ENCODE measurements at regions not wholly inside any gene's neighbourhood (a gene's known extent, or its start where the extent isn't known, plus 50 kb on each side); places are given as distances from the start of the nearest gene placed in this dataset.
"Not testable (repeated sequence)": the region's sequence is repeated elsewhere in the genome, so short reads cannot be mapped to it uniquely, and the experiment has no call there.

DNA sequence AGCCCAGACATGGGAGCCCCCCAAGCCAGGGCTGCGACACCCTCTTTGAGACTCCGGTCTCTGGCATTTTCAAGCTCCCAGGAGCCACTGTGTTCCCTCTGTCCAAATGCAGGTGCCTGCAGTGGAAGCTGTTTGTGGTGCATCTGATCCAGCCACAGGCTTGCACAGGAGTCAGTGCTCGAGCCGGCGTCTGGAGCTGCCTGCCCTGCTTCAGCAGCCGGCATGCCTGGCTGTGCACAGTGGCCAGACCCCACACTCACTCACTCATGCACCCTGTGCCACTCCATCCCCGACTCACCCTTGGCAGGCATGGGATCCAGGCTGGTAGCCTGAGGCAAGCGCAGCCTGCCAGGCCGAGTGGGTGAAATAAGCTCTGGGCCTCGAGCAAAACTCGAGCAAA, 555.0 kb upstream of the CCDC54 start:
- DNase-seq (ENCODE audit: low read depth) = no peak

DNA sequence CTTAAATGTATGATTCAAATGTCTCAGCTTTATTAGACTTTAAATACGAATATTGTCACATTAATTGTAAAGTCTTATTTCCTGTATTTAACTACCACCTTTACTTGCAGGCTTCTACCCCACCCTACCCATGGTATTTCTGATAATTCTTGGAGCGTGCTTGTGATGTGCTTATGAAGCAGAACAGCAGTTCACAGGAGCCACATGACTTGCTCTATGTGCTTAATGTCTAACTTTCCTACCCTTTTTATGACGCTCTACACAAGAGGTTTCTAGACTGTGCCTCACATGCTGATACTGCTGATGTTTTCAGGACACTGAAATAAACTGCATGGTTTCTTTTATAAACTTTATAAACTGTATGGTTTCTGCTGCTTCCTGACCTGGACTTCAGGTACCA, 553.5 kb upstream of the CCDC54 start:
- no peak for DNase-seq (ENCODE audit: low read depth)

DNA sequence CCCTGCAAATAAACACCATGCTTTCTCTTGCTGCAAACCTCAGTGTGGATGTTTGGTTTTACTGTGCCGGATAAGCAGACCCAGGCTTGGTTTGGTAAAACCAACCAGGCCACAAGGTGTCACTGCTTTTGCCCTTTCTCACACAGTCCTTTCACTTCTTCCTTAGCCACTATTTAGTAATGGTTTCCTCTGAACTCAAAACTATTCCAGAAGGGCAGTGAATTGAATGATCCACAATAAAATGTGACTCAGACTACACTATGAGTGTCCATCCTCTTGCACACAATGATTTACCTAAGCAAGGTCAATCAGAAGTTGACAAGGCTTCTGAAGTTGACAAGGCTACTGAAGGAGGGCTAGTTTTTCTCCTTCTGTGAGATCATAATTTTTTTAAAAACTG, 552.4 kb upstream of the CCDC54 start:
- DNase-seq (ENCODE audit: low read depth) = no peak

DNA sequence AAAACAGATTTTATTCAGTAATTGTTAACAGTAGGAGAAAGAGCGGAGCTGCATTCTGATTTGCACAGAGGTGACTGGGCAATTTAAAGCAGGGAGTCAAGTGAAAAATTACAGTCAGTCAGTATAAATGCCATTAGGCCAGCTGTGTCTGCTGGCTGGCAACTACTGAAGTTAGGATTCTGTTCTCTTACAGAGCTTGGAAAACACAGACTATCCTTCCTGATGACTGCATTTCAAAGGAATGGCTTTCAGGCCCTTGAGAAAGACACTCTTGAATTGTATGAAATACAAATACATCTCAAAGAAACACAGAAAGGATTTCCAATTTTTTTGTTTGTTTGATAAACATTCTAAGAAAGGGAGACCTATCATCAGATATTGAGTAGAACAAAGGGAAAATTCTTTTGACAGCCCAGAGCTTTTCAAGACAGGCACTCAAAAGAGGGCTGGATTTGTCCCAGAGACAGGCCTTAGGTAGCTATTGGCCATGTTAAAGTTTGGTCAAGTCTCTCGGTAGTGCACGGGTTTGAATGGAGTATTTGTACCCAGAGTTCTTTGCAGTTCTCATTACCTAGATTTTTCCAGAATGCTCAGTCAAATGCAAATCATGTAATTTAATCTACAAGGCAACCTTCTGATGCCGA, 551.2 kb upstream of the CCDC54 start:
- DNase-seq (ENCODE audit: low read depth) = no peak

DNA sequence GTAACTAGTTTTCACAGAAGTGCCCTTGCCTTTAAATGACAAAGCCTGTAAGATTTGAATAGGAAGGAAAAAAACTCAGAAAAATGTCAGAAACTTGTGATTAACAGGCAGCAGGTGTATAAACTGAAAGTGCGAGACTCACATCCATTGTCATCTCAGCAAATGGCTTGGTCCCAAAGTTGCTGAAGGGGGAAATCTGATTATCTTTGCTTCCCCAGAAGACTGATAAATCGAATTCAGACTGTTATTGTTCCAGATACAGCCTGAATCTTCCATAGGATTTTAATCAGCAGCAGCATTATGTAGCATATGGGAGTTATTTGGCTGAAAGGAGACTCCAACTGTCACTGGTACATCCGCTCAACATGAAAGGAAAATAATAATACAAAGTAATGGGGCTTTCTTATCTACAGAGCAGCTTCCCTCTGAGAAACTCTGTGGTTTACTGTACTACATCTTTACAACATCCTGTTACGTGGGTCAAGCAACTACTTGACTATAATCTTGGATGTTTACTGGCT, 550.4 kb upstream of the CCDC54 start:
- DNase-seq (ENCODE audit: low read depth) = no peak

DNA sequence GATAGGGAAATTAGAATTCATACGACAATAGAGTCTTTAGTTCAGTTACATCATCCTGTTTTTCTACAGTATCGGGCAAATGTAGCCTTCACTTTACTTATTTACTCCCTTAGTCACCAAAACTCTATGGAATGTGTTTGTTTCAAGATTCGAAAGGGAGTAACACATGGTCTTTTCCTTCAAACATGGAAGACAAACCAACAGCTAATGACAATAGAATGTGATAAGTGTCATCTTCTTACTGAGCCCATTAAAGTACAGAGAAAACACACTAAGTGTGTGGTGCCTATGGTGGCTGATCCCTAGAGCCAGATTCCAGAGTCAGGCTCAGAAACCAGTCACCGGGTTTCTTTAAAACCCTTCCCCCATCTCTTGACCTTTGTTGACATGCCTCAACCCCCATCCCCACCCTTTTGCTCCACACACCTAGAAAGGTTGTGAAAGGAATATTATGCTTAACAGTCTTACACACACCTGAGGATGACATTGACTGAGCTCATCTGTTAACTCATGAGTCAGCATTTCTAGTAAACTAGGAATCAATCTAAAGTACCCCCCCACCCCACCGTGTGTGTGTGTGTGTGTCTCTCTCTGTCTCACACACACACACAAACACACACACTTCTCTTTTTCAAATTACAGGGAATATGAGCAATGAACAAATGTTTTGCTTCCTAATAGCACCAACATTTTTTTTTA, 549.6 kb upstream of the CCDC54 start:
- no peak for DNase-seq (ENCODE audit: low read depth)

DNA sequence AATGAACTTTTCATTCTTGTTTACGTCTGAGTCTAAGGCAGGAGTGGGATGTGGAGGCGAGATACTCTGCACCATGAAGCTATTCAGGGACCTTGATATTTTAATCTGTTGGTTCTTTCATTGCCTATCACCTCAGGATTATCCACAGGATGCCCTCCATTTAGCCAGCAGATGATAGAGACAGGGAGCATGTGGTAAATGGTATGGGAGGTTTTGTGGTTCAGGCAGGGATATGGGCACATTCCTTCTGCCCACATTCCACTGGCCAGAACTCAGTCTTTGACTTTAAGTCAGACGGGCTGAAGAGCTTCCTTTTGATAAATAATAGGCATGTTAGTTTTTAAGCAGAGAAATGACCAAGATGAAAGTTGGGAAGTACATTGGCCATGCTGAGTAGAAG, 548.0 kb upstream of the CCDC54 start:
- DNase-seq (ENCODE audit: low read depth) = no peak

DNA sequence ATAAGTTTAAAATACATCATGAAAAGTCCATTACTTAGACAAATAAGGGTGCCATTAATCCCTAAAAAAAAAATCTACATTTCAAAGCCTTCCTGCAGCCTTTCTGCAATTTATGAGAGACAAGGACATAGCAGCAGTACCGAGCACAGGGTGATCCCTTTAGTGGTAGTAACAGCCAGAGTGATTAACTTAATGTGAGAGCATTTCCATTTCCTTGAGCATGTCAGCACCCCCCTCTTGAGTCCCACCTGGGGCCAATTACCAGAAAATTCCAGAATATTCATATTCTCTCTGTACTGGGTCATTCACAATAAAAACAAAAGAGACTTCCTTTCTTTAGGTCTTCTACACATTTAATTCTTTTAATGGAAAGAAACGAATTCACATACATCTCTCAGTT, 546.9 kb upstream of the CCDC54 start:
- no peak for DNase-seq (ENCODE audit: low read depth)

DNA sequence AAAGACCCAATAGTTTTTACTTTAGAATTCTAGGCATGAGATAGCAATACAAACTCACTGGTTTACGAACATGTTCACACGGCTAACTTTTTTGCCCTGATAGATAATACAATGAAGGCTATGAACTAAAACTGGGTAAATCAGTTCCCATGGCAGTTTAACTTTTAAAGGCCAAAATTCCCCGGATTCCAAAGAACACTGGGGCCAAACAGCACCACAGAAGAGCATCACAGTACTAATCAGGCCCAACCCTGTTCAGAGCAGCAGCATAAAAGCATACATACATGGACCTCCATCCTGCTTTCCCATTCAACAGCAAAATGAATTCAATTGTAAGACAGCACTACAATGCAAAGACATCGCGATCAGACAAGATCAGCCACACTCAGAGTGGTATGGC, 540.3 kb upstream of the CCDC54 start:
- no peak for DNase-seq (ENCODE audit: low read depth)

DNA sequence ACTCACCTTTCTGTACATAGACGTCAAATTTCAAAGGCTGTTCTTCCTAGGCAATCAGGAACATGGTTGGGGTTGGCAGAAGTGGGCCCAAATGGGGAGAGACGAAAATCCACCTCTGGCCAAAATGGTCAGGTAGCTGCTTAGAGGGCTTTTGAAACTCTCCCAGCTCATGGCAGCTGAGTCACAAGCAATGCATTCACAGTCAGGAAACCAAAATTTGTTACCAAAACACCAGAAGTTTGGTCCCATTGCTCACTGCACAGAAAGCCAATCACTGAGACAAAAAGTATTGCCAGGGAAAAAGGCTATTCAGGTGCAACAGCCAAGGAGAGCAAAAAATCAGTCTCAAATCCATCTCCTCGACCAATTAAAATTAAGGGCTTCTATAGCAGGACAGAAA, 539.6 kb upstream of the CCDC54 start:
- no peak for DNase-seq (ENCODE audit: low read depth)

DNA sequence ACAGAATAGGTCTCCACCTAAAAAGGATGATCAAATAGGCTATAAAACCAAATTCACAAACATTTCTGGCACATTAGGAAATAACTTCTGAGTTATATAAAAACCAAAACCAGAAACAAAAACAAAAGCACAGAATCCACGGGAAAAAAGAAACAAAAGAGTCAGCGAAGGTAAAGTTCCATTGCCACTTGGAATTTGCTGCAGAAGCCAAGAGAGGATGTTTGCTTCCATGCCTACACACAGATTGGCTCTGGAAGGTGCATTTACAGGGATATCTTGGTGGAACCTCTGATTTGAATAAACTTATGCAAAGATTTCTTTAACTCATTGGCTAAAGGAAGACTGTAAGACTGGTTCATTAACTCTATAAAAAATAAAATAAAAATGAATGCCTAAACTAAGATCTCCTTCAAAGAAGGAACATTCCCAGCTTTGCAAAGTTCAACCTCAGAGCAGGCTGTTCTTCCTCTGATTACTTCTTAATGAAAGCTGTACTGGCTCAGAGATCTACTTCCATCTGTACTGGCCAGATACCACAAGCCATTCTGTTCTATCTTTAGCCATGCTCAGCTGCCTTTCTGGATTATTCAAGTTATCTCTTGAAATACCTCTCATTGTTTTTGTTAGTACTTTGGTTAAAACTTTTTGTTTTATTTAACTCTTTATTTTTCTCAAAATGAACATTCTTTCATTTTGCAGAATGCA, 537.5 kb upstream of the CCDC54 start:
- no peak for DNase-seq (ENCODE audit: low read depth)

DNA sequence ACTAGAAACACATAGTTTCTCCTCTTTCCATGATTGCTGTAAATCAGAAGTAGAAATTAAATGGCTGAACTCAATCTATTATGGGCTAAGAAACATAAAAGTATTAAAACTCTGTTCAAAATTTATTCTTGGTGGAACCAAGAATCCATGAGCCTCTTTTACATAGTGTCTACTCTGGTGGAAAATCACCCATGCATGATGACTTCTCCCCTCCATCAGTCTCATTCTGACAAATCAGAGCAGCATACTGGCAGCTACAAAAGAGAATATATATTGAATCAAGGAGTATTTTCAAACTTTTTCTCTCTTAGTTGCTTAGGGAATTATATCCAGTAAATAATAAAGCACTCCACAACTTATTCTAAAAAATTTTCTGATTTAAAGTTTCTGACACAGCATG, 536.9 kb upstream of the CCDC54 start:
- no peak for DNase-seq (ENCODE audit: low read depth)

DNA sequence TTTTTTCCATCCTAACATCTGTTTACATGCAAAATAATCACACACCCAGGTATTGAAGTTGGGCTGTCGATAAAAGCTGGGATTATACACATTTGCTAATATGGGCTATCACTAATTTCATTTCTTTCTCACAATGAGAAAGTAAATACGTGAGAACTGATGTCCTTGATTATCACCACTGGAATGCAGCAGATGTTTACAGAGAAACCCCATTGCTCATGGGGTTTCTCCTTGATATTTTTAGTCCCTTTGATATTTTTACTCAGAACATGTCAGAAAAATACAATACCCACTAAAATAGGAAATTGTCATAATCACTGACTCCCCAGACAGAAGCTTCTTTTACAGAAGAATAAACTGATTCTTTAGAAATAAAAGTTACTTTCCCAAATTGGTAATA, 535.1 kb upstream of the CCDC54 start:
- DNase-seq (ENCODE audit: low read depth) = no peak

DNA sequence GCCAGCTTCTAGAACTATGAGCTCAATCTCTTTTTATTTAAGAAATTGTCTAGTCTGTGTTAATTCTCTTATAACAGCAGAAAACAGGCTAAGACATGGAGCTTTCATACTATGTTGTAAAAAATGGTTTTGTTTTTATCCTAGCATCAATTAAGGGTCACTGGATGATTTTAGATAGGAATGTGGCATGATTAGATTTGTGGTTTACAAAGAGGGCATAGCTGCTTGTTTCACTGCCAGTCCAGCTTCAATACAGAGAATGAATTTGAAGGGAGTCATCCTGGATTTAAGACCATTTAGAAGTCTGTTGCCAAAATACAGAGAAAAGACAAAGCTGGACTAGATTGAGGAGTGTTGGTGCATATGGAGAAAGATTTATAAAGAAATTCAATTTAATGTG, 532.6 kb upstream of the CCDC54 start:
- no peak for DNase-seq (ENCODE audit: low read depth)

DNA sequence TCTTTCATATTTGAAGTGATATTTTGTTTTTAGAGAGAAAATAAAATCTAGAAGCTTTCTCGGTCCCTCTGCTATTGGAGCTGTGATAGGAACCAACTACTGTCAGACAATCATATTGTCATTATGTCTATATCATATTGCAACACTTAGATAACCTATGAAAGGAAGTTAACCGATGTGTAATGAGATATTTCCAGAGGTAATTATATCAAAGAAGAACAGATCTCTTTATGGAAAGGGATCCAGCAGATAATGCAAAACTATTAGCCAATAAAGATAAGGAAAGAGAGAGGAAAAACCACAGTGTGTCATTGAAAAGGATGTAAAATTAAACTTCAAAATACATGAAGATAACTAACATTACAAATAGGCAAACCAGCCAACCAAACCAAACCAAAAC, 529.1 kb upstream of the CCDC54 start:
- DNase-seq (ENCODE audit: low read depth) = no peak

DNA sequence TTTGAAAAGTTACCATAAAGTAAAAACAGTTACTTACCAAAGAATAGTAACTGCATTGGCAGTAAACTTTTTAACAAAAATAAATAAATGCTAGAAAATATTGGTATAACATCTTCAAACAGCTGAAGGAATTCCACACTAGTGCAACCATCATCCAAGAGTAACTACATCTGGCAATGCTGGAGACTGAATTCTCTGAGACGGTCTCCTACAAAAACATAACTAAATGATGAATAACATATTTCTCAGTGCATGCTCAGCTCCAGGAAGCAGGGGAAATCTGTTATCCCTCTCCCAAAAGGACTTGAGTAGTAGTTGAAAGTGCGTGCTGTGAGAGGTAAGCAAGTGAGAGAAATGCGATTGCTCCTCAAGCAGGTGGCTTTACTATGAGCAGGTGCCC, 526.8 kb upstream of the CCDC54 start:
- DNase-seq (ENCODE audit: low read depth) = no peak

DNA sequence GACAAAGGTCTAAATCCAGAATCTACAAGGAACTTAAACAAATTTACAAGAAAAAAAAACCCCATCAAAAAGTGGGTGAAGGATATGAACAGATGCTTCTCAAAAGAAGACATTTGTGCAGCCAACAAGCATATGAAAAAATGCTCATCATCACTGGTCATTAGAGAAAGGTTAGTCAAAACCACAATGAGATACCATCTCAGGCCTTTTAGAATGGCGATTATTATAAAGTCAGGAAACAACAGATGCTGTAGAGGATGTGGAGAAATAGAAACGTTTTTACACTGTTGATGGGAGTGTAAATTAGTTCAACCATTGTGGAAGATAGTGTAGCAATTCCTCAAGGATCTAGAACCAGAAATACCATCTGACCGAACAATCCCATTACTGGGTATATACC, 518.9 kb upstream of the CCDC54 start:
- DNase-seq (ENCODE audit: low read depth) = not testable (repeated sequence)

DNA sequence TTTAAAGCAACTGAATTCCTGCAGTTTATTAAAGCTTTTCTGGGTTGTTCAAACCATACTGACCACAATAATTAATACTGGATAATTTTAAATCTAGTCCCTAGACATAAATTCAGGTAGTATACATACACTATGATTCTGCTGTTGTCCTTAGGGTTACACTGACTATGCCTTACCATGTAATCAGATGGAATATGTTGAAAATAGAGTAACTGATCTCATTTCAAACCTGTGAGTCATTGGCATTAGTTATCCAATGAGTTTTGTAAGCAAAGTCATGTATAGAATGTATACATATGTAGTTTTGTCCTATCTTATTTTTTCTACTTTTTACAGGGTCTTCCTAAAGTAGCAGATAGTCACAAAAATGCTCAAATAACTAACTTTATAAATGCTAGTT, 517.1 kb upstream of the CCDC54 start:
- no peak for DNase-seq (ENCODE audit: low read depth)

DNA sequence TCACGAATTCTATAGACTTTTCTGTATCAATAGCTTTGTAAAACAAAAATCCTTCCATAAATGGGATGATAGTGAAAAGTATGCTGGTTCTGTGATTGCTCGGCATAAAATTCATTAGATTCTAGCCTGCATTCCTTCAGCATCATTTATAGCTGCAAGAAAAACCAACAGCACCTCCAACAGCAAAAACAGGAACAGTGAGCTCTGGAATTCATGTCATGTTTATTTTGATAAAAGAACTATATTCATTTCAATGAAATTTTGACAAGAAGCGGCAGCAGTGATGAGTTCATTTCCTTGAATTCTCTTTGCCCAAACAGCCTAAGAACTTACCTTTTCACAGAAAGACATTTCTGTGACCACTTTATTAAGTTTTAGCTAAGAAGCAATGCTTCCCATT, 515.2 kb upstream of the CCDC54 start:
- no peak for DNase-seq (ENCODE audit: low read depth)

DNA sequence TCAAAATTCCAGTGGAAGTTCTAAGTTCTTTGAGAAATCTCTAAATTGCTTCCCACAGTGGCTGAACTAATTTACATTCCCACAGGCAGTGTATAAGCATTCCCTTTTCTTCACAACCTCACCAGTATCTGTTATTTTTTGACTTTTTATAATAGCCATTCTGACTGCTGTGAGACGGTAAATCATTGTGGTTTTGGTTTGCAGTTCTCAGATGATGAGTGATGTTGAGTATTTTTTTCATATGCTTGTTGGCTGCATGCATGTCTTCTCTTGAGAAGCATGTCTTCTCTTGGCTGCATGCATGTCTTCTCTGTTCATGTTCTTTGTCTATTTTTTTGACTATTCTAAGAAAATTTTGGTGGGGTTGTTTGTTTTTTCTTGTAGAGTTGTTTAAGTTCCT, 499.6 kb upstream of the CCDC54 start:
- DNase-seq (ENCODE audit: low read depth) = no peak

DNA sequence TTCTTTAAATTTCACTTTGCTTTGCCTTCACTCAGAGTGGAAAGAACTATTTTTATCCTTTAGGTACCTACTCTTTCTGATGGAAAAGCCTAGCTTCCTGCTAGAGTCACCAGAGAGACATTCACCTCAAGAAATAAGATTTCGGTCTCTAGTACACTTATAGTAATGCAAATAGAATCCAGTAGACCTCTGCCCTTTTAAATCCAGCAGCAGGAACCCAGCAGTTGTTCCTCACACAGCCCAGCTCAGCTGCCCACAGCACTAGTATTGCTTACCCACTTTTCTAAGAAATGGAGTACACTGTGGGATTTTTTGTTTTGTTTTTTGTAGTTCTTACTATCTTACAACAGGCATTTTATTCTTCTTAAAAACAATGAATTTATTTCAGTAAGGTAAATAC, 497.0 kb upstream of the CCDC54 start:
- no peak for DNase-seq (ENCODE audit: low read depth)

DNA sequence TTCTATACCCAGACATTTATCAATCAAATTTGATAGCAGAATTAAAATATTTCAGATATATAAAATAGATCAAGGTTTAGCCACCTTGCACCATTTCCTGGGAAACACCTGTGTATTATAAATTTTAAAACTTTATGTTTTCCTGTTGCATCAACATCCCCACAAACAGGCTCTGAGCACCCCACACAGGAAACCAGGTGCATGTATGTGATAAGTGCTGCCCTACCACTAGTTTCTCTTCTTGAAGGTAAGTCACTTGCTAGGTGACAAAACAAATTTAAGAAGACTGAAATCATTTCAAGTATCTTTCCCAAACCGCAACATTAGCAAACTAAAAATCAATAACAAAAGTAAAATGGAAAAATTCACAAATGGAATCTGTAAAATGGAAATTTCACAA, 496.1 kb upstream of the CCDC54 start:
- DNase-seq (ENCODE audit: low read depth) = no peak

DNA sequence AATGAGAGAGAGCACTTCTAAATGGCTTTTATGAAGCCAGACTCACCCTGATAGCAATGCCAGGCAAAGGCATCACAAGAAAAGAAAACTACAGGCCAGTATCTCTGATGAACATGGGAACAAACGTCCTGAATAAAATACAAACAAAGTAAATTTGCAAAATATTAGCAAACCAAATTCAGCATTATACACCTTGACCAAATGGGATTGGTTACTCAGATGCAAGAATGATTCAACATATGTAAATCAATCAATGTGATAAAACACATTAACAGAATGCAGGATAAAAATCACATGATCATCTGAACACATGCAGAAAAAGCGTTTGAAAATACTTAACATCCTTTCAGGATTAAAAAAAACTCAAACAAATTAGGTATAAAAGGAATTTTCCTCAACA, 494.9 kb upstream of the CCDC54 start:
- no peak for DNase-seq (ENCODE audit: low read depth)

All from activated T-helper 1 cell treated with Interleukin-2 at 50 U/mL for 16 hours (primary cell).